Stimulated activated CD4-positive, alpha-beta T cell treated with anti-CD3 and anti-CD28 coated beads, Interleukin-2, amount 100 ng/mL, for 48 hours (primary cell): ENCODE measurements at regions not wholly inside any gene's neighbourhood (a gene's known extent, or its start where the extent isn't known, plus 50 kb on each side); places are given as distances from the start of the nearest gene placed in this dataset.

Experiments
- DNase-seq, 2 donors: peaks; one replicate each; pipeline ENCODE4 v3.0.0-alpha.2; 2020

DNA sequence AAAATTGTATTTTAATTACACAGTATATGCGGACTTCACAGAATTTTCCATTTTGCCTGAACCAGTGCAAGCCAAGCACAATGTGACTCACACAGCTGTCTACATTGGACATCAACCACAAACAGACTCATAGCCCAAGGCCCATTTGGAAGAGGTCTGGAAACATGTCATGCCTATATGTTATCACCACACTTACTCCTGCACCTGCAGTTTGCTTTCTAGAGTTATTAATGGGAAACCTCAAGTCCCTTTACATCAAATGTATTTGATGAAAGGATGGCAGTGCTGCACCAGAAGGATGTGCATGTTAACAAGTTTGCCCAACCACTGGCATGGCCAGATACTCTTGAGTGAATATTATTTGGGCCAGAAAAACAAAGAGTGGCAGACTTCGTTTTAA lies 548.9 kb upstream of the CDH2 start:
- DNase-seq, result no peak

DNA sequence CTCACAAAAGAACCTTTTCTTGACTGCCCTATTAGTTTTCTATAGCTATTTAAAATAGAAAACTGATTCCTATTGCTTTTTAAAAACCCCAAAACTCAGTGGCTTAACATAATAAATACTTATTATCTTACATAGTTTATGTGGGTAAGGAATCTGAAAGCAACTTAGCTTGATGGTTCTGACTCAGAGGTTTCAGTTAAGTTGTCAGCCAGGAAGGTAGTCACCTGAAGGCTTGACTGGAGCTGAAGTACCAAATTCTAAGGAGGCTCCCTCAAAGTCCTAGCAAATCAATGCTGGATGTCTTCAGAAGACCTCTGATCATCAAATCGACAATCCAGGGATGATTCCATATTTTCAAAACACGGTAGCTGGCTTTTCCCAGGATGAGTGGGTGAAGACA lies 546.6 kb upstream of the CDH2 start:
- DNase-seq, result no peak

DNA sequence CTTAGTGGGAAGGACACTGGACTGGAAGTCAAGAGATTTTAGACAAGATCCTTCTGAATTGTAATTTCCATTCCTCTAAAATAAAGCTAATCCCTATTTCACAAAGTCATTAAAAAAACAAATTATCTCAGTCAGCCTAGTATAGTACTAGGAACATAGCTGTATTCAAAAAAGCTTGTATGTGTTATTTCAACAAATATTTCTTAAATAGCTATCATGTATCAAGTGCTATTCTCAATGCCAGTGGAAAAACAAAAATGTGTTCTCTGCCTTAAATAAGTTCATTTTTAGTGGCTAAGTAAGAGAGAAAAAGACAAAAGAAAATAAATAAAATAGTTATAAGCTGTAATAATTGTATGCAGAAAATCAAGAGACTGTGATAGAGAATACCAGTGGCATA lies 541.8 kb upstream of the CDH2 start:
- DNase-seq, result no peak

DNA sequence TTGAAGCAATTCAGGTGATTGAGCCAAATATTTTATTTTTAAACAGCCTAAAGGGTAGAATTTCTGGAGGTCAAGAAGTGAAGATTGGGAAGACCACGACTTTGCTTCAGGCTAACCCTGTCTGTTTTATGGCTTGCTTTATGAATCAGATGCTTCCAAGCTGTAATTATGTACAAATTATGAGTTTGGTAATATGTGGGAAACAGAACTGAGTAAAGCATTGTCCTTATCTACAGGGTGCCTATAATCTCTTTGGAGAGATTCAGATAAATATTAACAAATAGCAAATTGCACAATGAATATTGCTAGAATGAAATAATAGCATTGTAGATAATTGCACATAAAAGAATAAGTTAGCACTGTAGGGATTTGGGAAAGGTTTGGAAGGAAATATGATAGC lies 539.4 kb upstream of the CDH2 start:
- DNase-seq, result no peak

DNA sequence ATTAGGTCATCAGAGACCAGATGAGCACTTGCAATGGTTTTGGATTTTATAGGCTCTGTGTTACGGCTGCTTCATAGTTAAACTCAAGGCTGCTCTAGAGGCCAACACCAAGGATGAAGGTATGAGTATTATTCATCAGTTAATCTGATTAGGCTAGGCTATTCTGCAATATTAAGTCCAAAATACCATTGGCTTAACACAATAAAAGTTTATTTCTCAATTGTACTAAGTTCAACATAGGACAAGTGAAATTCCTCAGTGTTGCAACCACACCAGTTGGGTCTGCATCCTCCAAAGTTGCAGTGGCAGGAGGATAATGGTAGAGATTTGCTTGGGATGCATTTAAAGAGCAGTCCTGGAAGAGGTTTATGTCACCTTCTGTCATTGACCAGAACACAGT lies 538.3 kb upstream of the CDH2 start:
- no peak for DNase-seq

DNA sequence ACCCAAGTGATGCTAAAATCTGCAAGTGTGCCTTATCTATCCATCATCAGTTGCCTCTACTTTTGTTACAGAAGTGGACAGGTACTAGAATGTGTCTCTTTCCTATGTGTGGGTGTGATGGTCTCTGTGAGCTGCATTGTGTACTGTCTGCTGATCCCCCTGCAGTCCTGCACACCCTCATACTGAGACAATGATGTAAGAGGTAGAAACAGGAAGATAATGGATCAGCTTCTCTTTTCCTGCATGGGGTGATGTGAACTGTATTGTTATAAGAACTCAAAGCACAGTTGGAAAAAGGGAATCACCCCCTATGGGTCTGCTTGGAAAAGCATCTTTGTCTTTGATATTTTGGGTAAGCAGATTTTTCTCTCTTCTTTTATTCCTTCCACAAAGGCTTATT lies 537.6 kb upstream of the CDH2 start:
- DNase-seq, result no peak

DNA sequence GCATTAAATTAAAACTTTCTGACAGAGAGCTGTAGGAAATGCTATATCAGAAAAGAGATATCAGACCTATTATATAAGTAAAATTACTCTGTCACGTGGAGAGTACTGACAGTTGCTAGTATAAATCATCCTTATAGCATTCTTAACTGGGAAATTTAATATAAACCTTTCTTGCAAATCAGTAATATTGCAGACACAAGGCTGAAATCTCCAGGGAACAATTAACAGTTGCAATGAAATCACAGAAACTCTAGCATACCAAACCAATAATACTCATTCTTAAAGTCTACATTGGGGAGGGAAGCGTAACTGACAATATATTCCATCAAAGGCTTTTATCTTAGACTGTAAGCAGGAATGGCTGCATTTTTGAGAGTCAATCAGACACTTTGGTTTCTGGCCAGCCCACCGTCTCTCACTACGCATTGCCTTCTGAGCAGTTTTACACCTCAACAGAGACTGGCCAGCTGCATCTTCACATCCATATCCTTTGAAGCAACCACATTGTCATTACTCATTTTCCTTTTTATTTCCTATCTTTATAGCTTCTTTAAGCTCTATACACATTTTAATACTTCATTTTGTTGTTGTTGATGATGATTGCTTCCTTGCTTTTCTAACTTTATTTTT lies 536.0 kb upstream of the CDH2 start:
- no peak for DNase-seq

DNA sequence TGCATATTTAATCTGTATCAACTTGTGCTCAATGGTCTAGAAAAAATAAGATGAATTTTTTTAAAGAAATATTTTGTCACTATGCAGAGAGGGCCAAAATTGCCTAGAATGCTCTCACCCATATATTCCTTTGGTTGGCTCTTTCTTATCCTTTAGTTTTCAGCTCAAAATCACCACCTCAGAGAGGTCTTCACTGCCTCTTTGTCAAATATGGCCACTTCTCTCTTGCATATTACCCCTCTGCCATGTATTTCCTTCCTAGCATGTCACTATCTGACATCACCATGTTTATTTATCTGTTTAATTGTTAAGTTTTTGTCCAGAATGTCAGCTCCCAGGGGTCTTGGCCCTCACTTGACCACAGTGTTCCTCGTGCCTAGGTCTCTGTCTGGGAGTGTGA lies 535.2 kb upstream of the CDH2 start:
- DNase-seq, result no peak

DNA sequence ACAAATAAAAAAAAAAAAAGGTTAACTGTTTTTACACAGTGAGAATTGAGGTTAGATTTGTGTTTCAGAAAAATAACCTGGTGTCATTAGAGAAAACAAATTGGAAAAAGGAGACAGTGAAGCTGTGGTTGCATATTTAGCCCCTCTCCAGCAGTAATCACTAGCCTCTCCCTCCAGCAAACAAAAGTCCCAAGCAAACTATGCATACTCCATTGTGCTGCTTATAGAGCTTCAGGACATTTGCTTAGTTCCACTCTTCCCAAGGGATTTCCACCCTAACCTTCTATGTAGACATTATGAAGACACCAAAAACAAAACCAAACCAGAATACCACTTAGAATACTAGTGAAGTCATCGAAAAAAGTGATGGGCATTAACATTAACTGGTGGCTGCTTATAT lies 534.2 kb upstream of the CDH2 start:
- no peak for DNase-seq

DNA sequence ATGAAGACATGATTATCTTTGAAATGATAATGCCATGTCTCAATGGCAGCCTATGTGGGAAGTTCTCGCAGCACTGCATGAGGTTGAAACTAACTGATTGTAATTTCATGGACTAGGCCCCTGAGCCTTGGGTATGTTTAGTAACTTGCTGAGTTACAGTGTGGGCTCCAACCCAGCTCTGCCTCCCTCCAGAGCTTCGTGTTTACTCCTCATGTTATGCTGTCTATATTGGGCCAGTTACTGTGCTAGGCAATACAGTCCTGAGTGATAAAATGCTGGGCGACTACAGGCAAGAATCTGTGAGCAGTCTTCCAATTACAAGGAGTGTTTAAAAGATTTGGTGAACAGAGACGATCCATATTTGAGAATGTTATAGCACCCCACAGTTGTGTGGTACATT lies 530.1 kb upstream of the CDH2 start:
- DNase-seq, result no peak

DNA sequence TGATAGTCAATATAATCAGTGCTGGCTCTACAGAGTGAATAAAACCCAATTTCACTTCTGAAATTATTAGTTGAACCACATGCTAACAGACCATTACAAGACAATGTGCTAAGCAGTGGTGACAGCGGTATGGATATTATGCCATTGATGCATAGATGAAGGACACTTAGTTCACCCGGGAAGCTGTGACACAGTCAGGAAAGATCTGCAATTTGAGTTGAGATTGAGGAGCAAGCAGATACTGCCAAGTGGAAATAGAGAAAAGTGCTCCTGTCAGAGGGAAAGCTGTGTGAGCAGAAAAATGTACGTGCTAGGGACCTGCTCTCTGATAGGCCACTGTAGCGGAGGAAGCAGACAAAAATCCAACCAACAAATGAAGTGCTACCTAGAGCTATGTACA lies 529.5 kb upstream of the CDH2 start:
- DNase-seq, result no peak

DNA sequence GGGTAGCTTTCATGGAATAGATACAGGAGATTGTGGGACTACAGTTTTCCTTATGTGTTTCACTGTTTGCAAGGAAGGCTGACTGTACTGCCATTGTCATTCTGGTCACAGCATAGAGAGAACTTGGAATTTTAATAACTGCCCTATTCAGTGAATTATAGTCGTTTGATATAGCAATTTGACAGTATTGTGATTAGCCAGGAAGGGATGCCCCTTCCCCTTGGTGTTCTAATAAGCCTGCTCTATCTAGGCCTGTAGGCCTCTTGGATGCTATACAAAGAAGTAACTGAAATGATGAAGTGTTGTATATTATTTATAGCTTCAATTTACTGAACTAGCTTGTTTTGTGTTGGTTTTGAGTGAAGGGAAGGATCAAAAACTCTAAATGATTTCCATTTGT lies 528.6 kb upstream of the CDH2 start:
- no peak for DNase-seq

DNA sequence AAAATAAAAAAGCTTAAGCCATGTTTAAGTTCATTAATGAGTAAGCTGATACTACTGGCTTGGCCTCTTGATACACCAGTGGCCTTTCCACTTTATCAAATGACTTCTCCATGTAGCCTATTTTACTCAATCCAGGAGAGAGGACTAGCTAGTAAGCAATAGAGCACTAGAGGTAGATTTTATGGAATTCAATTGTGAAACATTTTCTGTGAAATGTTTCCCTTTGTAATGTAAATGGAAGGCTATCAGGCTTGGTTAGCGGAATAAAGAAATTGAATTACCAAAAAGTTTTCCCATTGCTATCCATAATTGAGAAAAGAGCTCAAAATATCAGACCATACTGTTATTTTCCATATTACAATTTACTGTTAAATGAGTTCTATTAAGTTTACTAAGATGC lies 515.4 kb upstream of the CDH2 start:
- DNase-seq, result no peak

DNA sequence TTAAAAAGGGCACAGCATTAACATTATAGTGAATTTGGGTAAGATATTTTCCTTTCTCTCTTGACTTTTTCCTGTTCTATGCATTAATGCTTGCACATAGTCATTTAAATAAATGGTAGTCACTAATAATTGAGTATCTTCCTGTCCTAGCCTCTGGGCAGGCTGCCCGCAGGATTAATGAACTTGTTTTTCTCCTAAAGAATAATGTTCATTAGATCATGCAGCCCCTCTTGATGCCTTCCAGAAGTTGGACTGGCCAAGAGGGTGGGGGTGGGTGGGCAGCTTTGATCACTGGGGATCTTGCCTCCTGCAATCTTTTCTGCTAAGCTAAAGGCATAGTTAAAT lies 514.5 kb upstream of the CDH2 start:
- no peak for DNase-seq

DNA sequence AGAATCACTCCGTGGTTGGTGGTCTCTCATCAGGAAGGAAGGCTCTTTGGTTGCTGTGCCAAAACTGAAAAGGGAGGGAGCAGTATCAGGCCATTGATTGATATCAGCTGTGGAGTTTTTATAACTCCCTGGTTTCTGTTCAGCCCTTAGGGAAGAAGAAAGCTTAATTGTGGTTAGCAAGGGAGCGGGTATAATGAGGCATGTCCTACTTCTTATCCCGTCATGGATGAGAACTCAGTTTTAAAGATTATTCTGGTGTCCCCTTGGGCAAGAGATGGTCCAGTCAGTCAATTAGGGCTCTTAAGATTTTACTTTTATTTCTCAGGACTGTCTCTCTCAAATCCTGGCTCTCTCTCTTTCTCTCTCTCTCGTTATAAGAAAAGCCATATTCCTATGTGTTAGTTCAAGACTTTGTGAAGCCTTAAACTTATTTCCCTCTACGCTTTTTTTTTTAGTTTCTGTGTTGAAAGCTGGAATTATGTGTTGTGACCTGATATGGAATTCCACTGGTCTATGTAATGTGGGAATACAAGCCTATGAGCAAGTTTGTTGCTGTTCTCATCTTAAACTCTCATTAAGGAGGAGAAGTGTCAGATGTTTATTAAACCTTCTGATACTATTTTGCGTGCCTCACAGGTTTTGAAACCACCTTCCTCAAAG lies 514.0 kb upstream of the CDH2 start:
- DNase-seq, result no peak

DNA sequence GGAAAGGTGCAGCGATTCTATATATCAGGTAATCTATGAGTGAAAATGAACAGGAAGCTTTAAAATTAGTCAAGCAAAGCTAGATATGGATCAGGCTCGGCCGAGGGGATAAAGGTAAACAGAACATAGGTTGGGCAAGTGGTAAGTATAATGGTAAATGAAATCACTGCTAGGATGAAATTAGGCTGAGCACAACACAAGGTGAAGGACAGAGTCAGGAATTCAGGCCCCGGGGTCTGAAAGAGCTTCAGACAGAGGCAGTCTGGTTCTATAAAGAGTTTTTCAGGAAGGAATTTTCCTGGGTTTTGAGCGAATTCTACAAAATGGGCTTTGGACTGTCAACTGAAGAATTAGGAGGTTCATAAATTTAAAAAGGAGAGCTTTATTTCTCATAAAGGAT lies 513.2 kb upstream of the CDH2 start:
- no peak for DNase-seq

DNA sequence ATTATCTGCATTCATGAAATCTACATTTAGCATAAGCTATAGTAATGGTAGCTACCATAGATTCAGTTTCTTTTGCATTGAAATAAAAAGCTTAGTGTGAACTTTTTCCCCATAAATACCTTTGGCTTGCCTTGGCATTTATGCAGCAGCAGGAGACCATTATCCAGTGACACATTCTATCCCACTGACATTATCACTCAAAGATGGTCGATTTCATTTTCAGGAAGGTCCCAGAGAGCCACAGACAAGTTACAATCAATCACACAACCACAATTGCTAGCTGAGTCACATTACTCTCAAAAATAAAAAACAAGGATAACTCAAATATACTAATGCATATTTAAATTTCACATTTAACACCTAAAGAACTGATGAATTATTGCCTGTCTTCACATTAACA lies 512.7 kb upstream of the CDH2 start:
- DNase-seq, result no peak

DNA sequence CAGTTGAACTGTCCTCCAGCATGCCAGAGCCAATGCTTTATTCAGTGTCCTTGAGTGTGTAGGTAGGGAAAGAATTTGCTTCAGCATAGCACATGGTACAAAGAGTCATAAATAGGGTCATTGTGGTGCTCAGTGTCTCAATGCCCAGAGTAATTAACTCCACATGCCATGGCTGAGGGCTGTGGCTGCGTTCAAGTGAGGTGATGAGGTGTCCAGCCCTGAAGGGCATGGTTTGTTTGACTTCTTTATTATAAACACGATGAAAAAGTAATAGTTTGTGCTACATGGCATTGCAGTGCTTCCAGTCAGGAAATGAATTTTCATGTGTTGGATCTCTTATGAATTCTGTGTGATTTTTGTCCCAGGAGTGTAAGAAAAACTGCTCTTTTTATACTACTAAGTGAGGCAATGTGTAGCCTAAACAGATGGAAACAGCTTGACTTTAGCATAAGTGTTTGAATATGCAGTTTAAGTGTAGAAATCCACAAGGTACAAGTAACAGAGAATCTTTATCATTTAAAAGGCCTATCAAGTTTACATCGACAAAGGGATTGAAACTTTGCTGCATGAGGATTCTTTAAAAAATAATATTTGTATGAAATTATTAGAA lies 507.9 kb upstream of the CDH2 start:
- no peak for DNase-seq

DNA sequence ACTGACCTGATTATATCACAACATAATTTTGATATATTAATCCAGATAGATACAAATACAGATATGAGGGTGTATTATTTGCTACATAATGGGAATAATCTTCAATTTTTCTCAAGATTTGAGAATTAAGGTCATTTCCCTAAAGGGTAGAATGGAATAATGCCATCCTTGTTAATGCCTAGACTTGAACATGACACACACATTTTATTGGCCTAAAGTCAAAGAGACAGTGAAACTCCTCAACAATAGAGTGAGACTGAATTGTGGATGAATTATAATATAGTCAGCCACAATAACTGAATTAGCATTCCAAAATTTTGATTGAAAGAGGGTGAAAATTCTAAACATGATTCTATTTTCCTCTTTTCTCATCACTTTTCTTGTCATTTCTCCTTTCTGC lies 506.0 kb upstream of the CDH2 start:
- no peak for DNase-seq

DNA sequence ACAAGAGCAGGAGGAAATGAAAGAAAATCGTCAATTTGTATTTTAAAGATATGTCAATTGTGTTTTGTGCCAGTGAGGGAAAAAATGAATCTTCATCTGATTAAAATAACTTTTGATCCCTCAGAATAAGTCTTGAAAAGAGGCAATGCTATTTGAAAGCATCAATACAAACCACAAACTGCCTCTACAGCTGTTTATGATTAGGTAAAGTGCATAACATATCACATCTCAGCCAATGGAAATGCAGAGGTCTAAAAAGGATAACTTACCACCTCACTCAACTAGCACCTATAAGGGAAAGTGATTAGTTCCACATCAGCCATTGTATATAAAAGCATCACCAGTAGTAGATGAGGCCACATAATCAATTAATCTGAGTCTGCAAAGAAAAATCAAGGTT lies 492.2 kb upstream of the CDH2 start:
- no peak for DNase-seq

DNA sequence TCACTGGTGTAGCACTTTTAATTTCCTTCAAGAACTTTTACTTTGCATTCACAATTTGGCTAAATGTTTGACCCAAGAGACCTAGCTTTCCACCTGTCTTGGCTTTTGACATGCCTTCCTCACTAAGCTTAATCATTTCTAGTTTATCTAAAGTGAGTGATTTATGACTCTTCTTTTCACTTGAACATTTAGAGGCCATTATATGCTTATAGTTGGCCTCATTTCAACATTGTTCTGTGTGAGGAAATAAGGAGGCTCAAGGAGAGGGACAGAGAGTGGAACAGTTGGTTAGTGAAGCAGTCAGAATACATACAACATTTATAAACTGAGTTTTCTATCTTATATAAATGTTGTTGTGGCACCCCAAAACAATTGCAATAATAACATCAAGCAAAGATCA lies 489.3 kb upstream of the CDH2 start:
- DNase-seq, result no peak

DNA sequence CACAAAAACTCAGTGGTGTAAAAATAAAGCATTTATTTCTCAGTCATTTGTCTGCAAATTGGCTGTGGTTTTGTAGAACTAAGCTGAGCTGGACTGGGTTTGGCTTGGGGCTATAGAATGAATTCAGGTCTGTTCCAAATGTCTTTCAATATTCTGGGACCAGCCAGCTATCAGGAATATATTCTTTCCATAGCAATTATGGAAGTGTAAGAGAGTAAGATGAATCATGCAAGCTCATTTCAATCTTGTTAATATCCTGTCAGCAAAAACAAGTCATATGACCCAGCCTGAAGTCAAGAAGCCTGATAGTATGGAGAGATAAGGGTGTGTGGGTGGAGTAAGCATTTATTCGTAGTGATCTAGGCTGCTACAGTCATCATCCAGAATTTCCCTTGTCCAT lies 481.0 kb upstream of the CDH2 start:
- no peak for DNase-seq

DNA sequence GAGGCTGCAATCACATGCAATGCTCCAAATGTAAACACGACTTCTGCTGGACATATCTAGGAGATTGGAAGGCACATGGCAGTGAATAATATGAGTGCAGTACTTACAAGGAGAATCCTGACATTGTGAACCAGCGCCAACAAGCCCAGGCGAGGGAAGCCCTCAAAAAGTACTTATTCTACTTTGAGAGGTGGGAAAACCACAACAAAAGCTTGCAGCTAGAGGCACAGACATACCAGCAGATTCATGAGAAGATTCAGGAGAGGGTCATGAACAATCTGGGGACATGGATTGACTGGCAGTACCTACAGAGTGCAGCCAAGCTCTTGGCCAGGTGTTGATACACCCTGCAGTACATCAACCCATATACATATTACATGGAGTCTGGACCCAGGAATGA lies 475.7 kb upstream of the CDH2 start:
- DNase-seq, result no peak

DNA sequence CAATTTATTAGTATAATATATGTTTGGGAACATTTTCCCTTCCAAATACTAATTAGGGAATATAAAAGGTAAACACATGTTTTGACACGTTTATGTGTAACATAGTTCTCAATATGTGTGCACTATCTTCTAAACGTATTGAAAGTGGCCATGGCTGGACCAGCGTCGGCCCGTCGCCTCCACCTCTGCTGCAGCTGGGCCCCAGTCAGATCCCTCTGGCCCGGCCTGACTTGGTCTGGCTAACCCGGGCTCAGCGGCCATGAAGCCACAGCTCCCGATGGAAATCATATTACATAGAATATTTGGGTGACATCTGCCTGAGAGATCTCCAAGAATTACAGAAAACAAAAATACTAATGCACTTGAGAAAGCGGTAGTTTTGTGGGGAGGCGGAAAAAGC lies 474.4 kb upstream of the CDH2 start:
- no peak for DNase-seq

DNA sequence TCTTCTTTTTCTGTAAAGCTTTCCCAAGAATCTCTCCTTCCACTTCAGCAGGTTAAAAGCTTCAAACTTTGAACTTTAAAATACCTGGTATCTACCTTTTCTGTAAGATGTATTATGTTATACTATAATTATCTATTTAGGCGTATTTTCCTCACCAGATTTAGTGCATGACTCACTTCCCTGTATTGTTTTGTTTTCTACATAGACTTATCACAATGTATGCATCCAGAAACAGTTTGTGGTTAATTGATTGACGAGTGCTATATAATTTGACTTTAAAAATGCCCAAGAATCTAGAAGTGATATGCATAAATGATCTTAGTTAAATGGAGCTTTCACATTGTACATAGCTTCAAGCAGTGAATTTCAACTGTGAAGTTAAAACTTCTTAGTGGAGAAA lies 473.9 kb upstream of the CDH2 start:
- DNase-seq, result no peak
